ENCODE measurements at regions not wholly inside any gene's neighbourhood (a gene's known extent, or its start where the extent isn't known, plus 50 kb on each side); places are given as distances from the start of the nearest gene placed in this dataset.

GRCh38 chr2:220779511-220779910, 792.6 kb downstream of the EPHA4 start:
- TF ChIP-seq ZNF292 (tag by site-specific recombination; IDR thresholded peaks at IDR 0.05; ENCODE audit: borderline replicate concordance, low read depth) = no peak
- TF ChIP-seq, protein P1, sequence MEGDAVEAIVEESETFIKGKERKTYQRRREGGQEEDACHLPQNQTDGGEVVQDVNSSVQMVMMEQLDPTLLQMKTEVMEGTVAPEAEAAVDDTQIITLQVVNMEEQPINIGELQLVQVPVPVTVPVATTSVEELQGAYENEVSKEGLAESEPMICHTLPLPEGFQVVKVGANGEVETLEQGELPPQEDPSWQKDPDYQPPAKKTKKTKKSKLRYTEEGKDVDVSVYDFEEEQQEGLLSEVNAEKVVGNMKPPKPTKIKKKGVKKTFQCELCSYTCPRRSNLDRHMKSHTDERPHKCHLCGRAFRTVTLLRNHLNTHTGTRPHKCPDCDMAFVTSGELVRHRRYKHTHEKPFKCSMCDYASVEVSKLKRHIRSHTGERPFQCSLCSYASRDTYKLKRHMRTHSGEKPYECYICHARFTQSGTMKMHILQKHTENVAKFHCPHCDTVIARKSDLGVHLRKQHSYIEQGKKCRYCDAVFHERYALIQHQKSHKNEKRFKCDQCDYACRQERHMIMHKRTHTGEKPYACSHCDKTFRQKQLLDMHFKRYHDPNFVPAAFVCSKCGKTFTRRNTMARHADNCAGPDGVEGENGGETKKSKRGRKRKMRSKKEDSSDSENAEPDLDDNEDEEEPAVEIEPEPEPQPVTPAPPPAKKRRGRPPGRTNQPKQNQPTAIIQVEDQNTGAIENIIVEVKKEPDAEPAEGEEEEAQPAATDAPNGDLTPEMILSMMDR (tag by site-specific recombination; IDR thresholded peaks at IDR 0.05) = no peak
- no peak for TF ChIP-seq ZNF48 (tag by site-specific recombination; IDR thresholded peaks at IDR 0.05)
- TF ChIP-seq ZNF558 (tag by site-specific recombination; IDR thresholded peaks at IDR 0.05) = no peak
- no peak for TF ChIP-seq ZNF18 (tag by site-specific recombination; IDR thresholded peaks at IDR 0.05)
- no peak for TF ChIP-seq ZNF785 (tag by site-specific recombination; IDR thresholded peaks at IDR 0.05)
- TF ChIP-seq, protein P2, sequence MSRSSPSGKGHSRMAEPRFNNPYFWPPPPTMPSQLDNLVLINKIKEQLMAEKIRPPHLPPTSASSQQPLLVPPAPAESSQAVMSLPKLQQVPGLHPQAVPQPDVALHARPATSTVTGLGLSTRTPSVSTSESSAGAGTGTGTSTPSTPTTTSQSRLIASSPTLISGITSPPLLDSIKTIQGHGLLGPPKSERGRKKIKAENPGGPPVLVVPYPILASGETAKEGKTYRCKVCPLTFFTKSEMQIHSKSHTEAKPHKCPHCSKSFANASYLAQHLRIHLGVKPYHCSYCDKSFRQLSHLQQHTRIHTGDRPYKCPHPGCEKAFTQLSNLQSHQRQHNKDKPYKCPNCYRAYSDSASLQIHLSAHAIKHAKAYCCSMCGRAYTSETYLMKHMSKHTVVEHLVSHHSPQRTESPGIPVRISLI (tag by site-specific recombination; IDR thresholded peaks at IDR 0.05) = no peak
